Large intestine (tissue), 3 donors: ENCODE measurements at regions not wholly inside any gene's neighbourhood (a gene's known extent, or its start where the extent isn't known, plus 50 kb on each side); places are given as distances from the start of the nearest gene placed in this dataset.
"Not testable (repeated sequence)": the region's sequence is repeated elsewhere in the genome, so short reads cannot be mapped to it uniquely, and the experiment has no call there.

Experiments
- DNase-seq, 2 donors: peaks; one replicate each; pipeline versions ENCODE4 v3.0.0 to v3.0.0-alpha.2; 2013
- H3K27ac ChIP-seq: one replicate; pipeline ENCODE4 v1.5.1; 2013; ENCODE audit warnings: low read length
- H3K27me3 ChIP-seq: 2 replicates; pipeline ENCODE4 v1.6.1; 2013; ENCODE audit warnings: low read length; ENCODE audit not compliant: control insufficient read depth, insufficient read depth
- H3K36me3 ChIP-seq: 2 replicates; pipeline ENCODE4 v1.6.1; 2013; ENCODE audit warnings: low read length; ENCODE audit not compliant: control insufficient read depth, insufficient read depth
- H3K4me1 ChIP-seq: one replicate; pipeline ENCODE4 v1.6.1; 2013; ENCODE audit warnings: low read length; ENCODE audit not compliant: control insufficient read depth, insufficient read depth
- H3K4me3 ChIP-seq: one replicate; pipeline ENCODE4 v1.5.1; 2013; ENCODE audit warnings: low read length
- H3K9me3 ChIP-seq: one replicate; pipeline ENCODE4 v1.6.1; 2013; ENCODE audit warnings: mild to moderate bottlenecking, low read depth, low read length, moderate library complexity; ENCODE audit not compliant: control insufficient read depth
- WGBS: methylation state at CpG from one replicate; pipeline ENCODE4 v1.1.5; 2013; ENCODE audit warnings: low lambda C conversion rate; ENCODE audit not compliant: insufficient coverage; 5-methylcytosine and 5-hydroxymethylcytosine counted together

DNA sequence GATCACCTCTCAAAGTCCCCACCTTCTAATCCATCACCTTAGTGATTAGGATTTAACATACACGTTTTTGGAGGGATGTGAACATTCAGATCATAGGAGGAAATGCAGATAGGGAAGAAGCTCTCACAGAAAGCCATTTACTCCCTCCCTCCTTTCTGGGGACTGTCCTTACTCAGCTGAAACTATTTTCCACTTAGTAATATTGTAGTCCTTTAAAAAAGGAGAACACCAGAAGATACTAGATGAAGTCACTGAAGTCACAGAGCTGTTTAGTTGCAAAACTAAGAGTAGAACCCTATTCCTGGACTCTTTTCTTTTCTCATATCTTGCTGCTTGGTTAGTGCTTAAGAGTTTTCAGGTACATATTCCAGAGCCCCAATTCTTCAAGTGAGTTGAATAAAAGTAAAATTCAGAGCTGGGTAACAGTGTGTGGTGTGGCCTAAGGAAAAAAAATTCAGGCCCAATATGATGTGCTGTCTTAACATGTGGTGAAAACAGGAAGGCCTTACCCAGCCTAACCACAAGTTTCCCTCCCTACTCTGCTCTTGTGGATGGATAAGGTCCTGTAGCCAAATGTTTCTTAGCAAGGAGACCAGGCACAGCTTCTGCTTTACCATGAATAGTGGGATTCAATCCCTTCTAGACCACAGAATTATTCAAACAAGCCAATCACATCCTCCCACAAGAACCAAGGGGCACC is 135.7 kb downstream of the INHBA start:
- Histone ChIP-seq H3K36me3 (no peaks in the 10 kb centered on the region), H3K9me3 (no peaks in the 10 kb centered on the region), H3K4me1 (no peaks in the 10 kb centered on the region), H3K27ac (no peak overlapping the region), H3K4me3 (no peak overlapping the region), H3K27me3 (no peaks in the 10 kb centered on the region)
- DNase-seq, result no peak
- no CpG with 5 or more reads among the region's 1 CpG for WGBS

DNA sequence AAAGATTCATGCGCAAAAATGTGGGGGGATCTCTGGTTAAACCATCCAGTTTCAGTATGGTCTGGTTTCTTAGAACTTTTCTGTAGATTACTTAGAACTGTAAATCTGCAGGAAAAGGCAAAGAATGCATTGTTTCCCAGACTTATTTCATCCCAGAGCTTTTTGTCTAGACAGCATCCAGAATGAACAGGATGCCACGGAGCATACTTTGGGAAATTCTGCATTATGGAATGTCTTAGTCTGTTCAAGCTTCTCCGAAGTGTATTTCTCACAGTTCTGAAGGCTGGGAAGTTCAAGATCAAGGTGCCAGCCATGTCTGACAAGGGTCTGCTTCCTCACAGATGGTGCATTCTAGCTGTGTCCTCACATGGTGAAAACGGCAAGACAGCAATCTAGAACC is 136.3 kb downstream of the INHBA start:
- no peak for DNase-seq
- H3K27me3 ChIP-seq, result no peaks in the 10 kb centered on the region
- no peaks in the 10 kb centered on the region for H3K9me3 ChIP-seq
- H3K36me3 ChIP-seq, result no peaks in the 10 kb centered on the region
- no peak overlapping the region for H3K27ac ChIP-seq
- WGBS, result no CpG with 5 or more reads among the region's 4 CpGs
- no peak overlapping the region for H3K4me3 ChIP-seq
- H3K4me1 ChIP-seq, result no peaks in the 10 kb centered on the region

DNA sequence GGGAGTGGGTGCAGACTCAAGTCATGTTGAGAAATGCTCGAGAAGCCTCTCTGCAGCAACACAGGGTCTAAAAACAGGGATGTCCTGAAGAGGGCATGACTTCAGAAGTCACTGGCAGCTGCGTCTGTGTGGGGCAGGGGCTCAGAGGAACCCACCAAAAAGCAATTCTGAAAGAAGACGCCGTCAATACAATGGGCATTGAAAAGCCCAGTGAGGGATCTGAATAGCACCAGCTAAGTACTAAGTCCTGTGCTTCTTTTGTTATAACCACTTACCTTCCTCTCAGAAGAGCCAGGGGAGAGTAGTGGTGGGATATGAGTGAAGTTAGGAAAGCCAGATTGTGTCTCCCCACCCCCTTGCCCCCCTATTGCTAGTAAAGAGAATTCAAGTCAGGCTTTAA is 137.2 kb downstream of the INHBA start:
- no peak overlapping the region for H3K4me3 ChIP-seq
- H3K4me1 ChIP-seq, result no peaks in the 10 kb centered on the region
- H3K9me3 ChIP-seq, result no peaks in the 10 kb centered on the region
- no peaks in the 10 kb centered on the region for H3K27me3 ChIP-seq
- no peak for DNase-seq
- H3K36me3 ChIP-seq, result no peaks in the 10 kb centered on the region
- WGBS, result 67% methylated on average over 2 of the region's 4 CpGs
- H3K27ac ChIP-seq, result no peak overlapping the region

DNA sequence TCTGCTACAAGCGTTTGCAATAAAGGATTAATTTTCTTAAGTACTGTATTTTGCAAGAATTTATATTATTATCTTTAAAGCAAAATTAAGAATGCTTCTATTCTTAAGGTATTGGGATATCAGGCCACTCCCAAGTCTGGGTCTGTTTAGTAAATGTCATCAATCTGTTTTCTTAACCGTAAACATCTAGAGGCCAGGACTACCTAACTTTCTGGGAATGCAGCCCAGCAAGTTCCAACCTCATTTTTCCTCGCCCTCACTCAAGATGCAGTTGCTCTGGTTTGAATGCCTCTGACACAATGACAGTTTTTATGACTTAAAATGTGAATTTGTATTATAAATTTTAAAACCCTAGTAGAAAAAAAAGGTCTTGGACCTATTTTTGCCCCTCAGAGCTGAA is 143.5 kb downstream of the INHBA start:
- no peak overlapping the region for H3K27ac ChIP-seq
- DNase-seq, result no peak
- no peak overlapping the region for H3K4me3 ChIP-seq
- no CpG with 5 or more reads among the region's 3 CpGs for WGBS
- H3K9me3 ChIP-seq, result no peaks in the 10 kb centered on the region
- no peaks in the 10 kb centered on the region for H3K36me3 ChIP-seq
- no peaks in the 10 kb centered on the region for H3K27me3 ChIP-seq
- no peaks in the 10 kb centered on the region for H3K4me1 ChIP-seq

DNA sequence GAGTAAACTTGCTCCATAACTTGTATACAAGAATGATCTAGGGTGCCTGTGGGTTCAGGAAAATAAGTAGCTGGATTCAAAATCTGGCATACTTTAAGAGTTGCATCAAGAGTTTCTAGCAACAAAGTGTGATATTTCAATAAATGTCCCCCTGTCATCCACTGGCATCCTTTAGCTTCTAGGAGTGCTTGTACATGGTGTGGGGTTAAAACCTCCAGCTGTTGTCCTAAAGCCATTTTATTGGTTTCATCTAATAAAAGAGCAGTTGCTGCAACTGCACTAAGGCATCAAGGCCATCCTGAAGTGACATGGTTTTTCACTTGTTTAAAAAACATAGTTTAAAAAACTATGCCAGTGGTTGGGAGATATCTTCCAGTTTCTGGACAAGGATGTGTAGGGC is 148.4 kb downstream of the INHBA start:
- H3K27me3 ChIP-seq, result no peaks in the 10 kb centered on the region
- H3K9me3 ChIP-seq, result no peaks in the 10 kb centered on the region
- no peak overlapping the region for H3K4me3 ChIP-seq
- H3K4me1 ChIP-seq, result no peaks in the 10 kb centered on the region
- DNase-seq, result no peak
- no peak overlapping the region for H3K27ac ChIP-seq
- no peaks in the 10 kb centered on the region for H3K36me3 ChIP-seq

DNA sequence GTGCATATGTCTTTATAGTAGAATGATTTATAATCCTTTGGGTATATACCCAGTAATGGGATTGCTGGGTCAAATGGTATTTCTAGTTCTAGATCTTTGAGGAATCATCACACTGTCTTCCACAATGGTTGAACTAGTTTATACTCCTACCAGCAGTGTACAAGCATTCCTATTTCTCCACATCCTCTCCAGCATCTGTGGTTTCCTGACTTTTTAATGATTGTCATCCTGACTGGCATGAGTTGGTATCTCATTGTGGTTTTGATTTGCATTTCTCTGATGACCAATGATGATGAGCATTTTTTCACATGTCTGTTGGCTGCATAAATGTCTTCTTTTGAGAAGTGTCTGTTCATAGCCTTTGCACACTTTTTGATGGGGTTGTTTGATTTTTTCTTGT is 152.8 kb downstream of the INHBA start:
- H3K27me3 ChIP-seq, result not testable (repeated sequence)

DNA sequence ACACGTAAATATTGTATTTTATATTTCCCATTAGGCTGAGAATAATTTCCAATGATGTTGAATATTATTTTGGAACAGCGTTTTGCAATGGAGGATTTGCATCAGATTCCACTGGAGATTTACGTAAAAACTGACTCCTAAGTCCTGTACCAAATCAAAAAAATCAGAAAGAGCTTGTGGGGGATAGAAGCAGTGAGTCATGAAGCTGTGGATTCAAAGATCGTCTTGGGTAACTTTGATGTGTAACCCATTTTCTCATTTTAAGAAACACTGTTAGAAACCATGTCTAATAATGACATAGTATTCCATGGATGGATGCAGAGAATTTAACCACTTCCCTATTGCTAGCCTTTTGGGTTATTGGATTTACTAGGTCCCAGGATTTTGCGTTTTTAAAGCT is 158.6 kb downstream of the INHBA start:
- no peaks in the 10 kb centered on the region for H3K4me1 ChIP-seq
- H3K36me3 ChIP-seq, result no peaks in the 10 kb centered on the region
- WGBS, result 81% methylated on average over 3 of the region's 5 CpGs

More for the DNA sequence above, 152.8 kb downstream of the INHBA start:
- not testable (repeated sequence) for H3K4me3 ChIP-seq, DNase-seq, H3K27ac ChIP-seq, H3K9me3 ChIP-seq, H3K36me3 ChIP-seq, H3K4me1 ChIP-seq

DNA sequence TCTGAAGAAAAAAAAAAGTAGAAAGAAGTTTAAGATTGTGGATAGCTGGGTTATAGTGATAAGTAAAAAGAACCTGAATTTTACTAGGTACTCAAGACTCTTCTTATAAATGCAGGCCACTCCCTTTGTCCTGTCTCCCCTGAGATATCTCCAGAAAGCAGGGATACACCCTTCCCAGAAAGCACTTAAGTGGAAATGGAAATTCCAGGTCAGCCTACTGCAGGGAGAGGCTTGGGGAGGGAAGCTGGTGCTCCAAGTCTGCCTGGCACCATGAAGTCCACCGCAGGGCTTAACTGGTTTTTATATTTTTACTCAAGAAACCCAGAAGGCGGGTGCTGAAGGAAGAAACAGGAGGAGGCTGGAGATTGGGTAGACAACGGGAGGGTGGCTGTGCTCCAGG is 162.3 kb downstream of the INHBA start:
- Histone ChIP-seq H3K4me1 (no peaks in the 10 kb centered on the region), H3K36me3 (no peaks in the 10 kb centered on the region), H3K27ac (no peak overlapping the region), H3K9me3 (no peaks in the 10 kb centered on the region), H3K4me3 (no peak overlapping the region), H3K27me3 (no peaks in the 10 kb centered on the region)
- no CpG with 5 or more reads among the region's 3 CpGs for WGBS
- no peak for DNase-seq

More for the DNA sequence above, 158.6 kb downstream of the INHBA start:
- Histone ChIP-seq H3K4me3 (no peak overlapping the region), H3K27me3 (no peaks in the 10 kb centered on the region), H3K27ac (no peak overlapping the region), H3K9me3 (no peaks in the 10 kb centered on the region)
- DNase-seq, result no peak

DNA sequence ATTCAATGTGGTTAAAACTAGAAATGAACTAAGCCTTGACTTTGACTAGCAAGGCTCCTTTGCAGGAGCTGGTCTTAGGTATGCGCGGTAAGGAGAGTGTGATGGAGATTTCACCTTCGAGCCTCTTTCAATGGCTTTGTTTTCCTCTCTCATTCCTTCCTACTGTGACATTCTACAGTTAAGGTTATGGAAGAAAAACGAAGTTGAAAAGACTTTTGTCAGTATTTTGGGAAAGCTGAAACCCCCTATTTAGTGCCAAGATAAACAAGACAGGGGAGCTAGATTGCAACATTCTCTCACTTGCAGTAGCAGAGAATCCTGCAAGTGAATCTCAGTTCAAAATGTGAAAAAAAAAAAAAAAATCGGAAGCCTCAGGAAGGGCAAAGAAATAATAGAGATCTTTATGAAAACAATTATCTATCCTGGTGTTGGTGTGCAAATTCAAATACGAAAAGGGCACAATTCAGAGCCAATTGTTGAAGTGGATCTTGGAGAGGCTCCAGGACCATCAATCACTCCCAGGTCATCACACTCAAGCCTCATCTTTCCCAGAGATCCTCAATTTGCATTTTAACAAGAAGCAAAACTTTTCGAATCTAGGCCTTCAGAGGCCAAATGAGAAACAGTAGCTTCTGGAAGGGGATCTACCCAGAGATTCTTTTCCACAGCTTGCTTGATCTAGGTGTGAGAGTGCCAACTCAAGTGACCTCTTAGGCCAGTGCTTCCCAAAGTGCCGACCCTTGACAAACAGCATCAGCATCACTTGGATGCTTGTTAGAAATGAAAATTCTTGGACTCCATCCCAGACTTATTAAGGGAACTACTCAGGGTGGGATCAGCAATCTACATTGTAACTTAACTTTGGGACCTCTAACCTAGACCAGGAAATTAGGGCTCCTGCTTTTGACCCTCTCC is 163.8 kb downstream of the INHBA start:
- H3K9me3 ChIP-seq, result no peaks in the 10 kb centered on the region
- no peak overlapping the region for H3K4me3 ChIP-seq
- no peaks in the 10 kb centered on the region for H3K27me3 ChIP-seq
- DNase-seq, result no peak
- no peaks in the 10 kb centered on the region for H3K4me1 ChIP-seq
- no CpG with 5 or more reads among the region's 8 CpGs for WGBS
- H3K36me3 ChIP-seq, result no peaks in the 10 kb centered on the region
- H3K27ac ChIP-seq, result no peak overlapping the region

DNA sequence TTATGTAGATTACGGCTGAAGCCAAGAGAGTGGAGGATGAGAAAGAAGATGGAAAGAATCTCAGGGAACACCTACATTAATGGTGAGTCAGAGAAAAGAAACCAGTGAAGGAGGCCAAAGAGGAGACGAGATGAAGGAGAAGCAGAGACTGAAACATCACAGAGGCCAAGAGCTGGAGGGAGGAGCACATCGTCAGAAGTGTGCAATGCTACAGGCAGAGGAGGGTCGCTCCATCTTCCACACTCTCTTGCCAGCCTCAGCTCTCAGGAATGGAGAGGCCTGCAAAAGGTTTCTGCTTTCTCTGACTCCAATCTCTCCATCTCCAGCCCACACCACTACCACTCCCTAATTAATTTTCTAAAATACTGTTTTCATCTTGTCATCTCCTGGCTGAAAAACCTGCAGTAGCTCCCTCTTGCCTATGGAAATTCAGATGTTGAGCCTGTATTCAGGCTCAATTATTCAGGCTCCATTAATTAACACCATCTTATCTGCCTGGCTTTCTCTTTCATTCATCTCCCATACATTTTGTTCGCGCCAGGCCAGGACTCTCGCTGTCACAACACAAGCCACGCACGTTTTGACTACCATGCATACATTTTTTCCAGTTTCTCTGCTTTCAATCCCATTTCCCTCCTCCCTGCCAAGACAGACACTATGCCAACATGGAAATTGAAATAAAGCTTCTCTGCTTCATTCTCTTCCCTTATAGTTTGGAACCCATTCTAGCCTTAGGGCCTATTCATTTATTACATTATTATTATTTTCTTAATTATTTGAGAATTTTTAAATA is 165.8 kb downstream of the INHBA start:
- WGBS, result 94% methylated on average over 6 of the region's 9 CpGs
- H3K27me3 ChIP-seq, result no peaks in the 10 kb centered on the region
- no peaks in the 10 kb centered on the region for H3K36me3 ChIP-seq
- H3K9me3 ChIP-seq, result no peaks in the 10 kb centered on the region
- no peak overlapping the region for H3K27ac ChIP-seq
- no peak for DNase-seq
- H3K4me1 ChIP-seq, result no peaks in the 10 kb centered on the region
- H3K4me3 ChIP-seq, result no peak overlapping the region
